HEK293 (cell line): ENCODE measurements at regions not wholly inside any gene's neighbourhood (a gene's known extent, or its start where the extent isn't known, plus 50 kb on each side); places are given as distances from the start of the nearest gene placed in this dataset.

Experiments used
- CTCF ChIA-PET: fragments of 350-600 bp; formaldehyde crosslinking; extraction: SDS; loops from one replicate; lab custom pipeline; 2021; ENCODE audit warnings: antibody characterized with exemption; lab: Yijun Ruan, JAX
- POLR2A ChIA-PET: fragments of 300-600 bp; formaldehyde crosslinking; extraction: SDS; loops from one replicate; lab custom pipeline; 2020; ENCODE audit warnings: antibody characterized with exemption, inconsistent platforms; lab: Yijun Ruan, JAX
- H3K27ac ChIP-seq: fragments of 200-500 bp; sonication (Bioruptor generic); 2 replicates; pipeline ENCODE4 v1.5.1; 2014; ENCODE audit warnings: low read depth, low read length, control low read depth, inconsistent platforms; ENCODE audit errors: extremely low read depth
- H3K36me3 ChIP-seq, 2 experiments: fragments of 200-500 bp in 1 of 2; sonication (Bioruptor generic) in 1 of 2; 1 replicate in 1 of 2; 2 replicates in 1 of 2; pipeline ENCODE4 v1.5.1; 2014 to 2017; ENCODE audit warnings: inconsistent platforms in 2 of 2, low read length in 2 of 2; ENCODE audit not compliant: control insufficient read depth in 2 of 2, insufficient read depth in 1 of 2
- H3K4me1 ChIP-seq: fragments of 200-500 bp; sonication (Bioruptor generic); 2 replicates; pipeline ENCODE4 v1.5.1; 2014; ENCODE audit warnings: mild to moderate bottlenecking, low read length, inconsistent platforms; ENCODE audit not compliant: control insufficient read depth, insufficient read depth
- H3K4me3 ChIP-seq: 2 replicates; pipeline ENCODE4 v1.5.1; 2011; ENCODE audit warnings: low read depth, mild to moderate bottlenecking, control low read depth, low read length, moderate library complexity
- H3K9me3 ChIP-seq: fragments of 200-500 bp; sonication (Bioruptor generic); 2 replicates; pipeline ENCODE4 v1.5.1; 2014; ENCODE audit warnings: low read depth, low read length, inconsistent platforms; ENCODE audit not compliant: control insufficient read depth, insufficient read depth
- FEZF1 ChIP-seq: fragments of 450-650 bp; formaldehyde crosslinking; IDR thresholded peaks from 2 replicates; pipeline ENCODE4 v1.5.1; 2016; ENCODE audit warnings: missing biosample characterization, missing genetic modification characterization
- GLI2 ChIP-seq: fragments of 450-650 bp; formaldehyde crosslinking; IDR thresholded peaks from 2 replicates; pipeline ENCODE4; 2017; ENCODE audit warnings: missing biosample characterization, missing genetic modification characterization, low read depth, borderline replicate concordance
- HOXD13 ChIP-seq: sonication (generic); formaldehyde crosslinking; IDR thresholded peaks from 2 replicates; pipeline ENCODE4 v1.8.0; 2022; ENCODE audit warnings: missing genetic modification reagents, borderline replicate concordance
- SALL2 ChIP-seq: fragments of 450-650 bp; formaldehyde crosslinking; IDR thresholded peaks from 2 replicates; pipeline ENCODE4 v1.5.0; 2017; ENCODE audit warnings: missing biosample characterization, mild to moderate bottlenecking, missing genetic modification characterization, borderline replicate concordance
- SP7 ChIP-seq: fragments of 450-650 bp; formaldehyde crosslinking; IDR thresholded peaks from 2 replicates; pipeline ENCODE4 v1.5.1; 2016; ENCODE audit warnings: missing biosample characterization, missing genetic modification characterization
- ZBTB17 ChIP-seq: fragments of 450-650 bp; formaldehyde crosslinking; IDR thresholded peaks from 2 replicates; pipeline ENCODE4 v1.5.1; 2016; ENCODE audit warnings: missing biosample characterization, missing genetic modification characterization
- ZEB2 ChIP-seq: fragments of 450-650 bp; formaldehyde crosslinking; IDR thresholded peaks from 2 replicates; pipeline ENCODE4 v1.5.1; 2016; ENCODE audit warnings: missing biosample characterization, missing genetic modification characterization
- ZIC2 ChIP-seq: fragments of 450-650 bp; formaldehyde crosslinking; IDR thresholded peaks from 2 replicates; pipeline ENCODE4 v1.5.1; 2016; ENCODE audit warnings: missing biosample characterization, missing genetic modification characterization
- ZNF132 ChIP-seq: fragments of 450-650 bp; formaldehyde crosslinking; IDR thresholded peaks from 2 replicates; pipeline ENCODE4 v1.5.1; 2017; ENCODE audit warnings: missing biosample characterization, missing genetic modification characterization, borderline replicate concordance
- ZNF184 ChIP-seq: fragments of 450-650 bp; IDR thresholded peaks from 2 replicates; pipeline ENCODE4 v1.5.1; 2018; ENCODE audit warnings: missing biosample characterization, mild to moderate bottlenecking, missing genetic modification characterization
- ZNF2 ChIP-seq: fragments of 450-650 bp; formaldehyde crosslinking; IDR thresholded peaks from 2 replicates; pipeline ENCODE4 v1.5.1; 2016; ENCODE audit warnings: missing biosample characterization, missing genetic modification characterization
- ZNF202 ChIP-seq: fragments of 450-650 bp; formaldehyde crosslinking; IDR thresholded peaks from 2 replicates; pipeline ENCODE4 v1.5.1; 2016; ENCODE audit warnings: missing biosample characterization, missing genetic modification characterization, borderline replicate concordance
- ZNF214 ChIP-seq: fragments of 450-650 bp; formaldehyde crosslinking; IDR thresholded peaks from 2 replicates; pipeline ENCODE4 v1.5.1; 2017; ENCODE audit warnings: missing biosample characterization, mild to moderate bottlenecking, missing genetic modification characterization, borderline replicate concordance
- ZNF223 ChIP-seq: fragments of 450-650 bp; formaldehyde crosslinking; IDR thresholded peaks from 2 replicates; pipeline ENCODE4 v1.5.1; 2016; ENCODE audit warnings: missing biosample characterization, missing genetic modification characterization
- ZNF266 ChIP-seq: fragments of 450-650 bp; formaldehyde crosslinking; IDR thresholded peaks from 2 replicates; pipeline ENCODE4 v1.5.1; 2016; ENCODE audit warnings: missing biosample characterization, missing genetic modification characterization, low read depth
- ZNF530 ChIP-seq: fragments of 450-650 bp; formaldehyde crosslinking; IDR thresholded peaks from 2 replicates; pipeline ENCODE4 v1.5.1; 2016; ENCODE audit warnings: low read depth, missing biosample characterization, missing genetic modification characterization
- ZNF585B ChIP-seq: fragments of 450-650 bp; formaldehyde crosslinking; IDR thresholded peaks from 2 replicates; pipeline ENCODE4 v1.5.1; 2016; ENCODE audit warnings: missing biosample characterization, missing genetic modification characterization
- ZNF610 ChIP-seq: fragments of 450-650 bp; formaldehyde crosslinking; IDR thresholded peaks from 2 replicates; pipeline ENCODE4 v1.5.1; 2016; ENCODE audit warnings: missing biosample characterization, missing genetic modification characterization, borderline replicate concordance
- ZNF660 ChIP-seq: fragments of 450-650 bp; IDR thresholded peaks from 2 replicates; pipeline ENCODE4 v1.5.1; 2018; ENCODE audit warnings: missing biosample characterization, mild to moderate bottlenecking, missing genetic modification characterization
- ZNF792 ChIP-seq: fragments of 450-650 bp; formaldehyde crosslinking; IDR thresholded peaks from 2 replicates; pipeline ENCODE4 v1.5.1; 2016; ENCODE audit warnings: missing biosample characterization, missing genetic modification characterization
- ZNF837 ChIP-seq: fragments of 450-650 bp; formaldehyde crosslinking; IDR thresholded peaks from 2 replicates; pipeline ENCODE4 v1.5.1; 2016; ENCODE audit warnings: missing biosample characterization, missing genetic modification characterization
- ZSCAN23 ChIP-seq: fragments of 450-650 bp; formaldehyde crosslinking; IDR thresholded peaks from 2 replicates; pipeline ENCODE4 v1.5.1; 2016; ENCODE audit warnings: missing biosample characterization, missing genetic modification characterization
- TF ChIP-seq, protein P1 (sequence below): fragments of 450-650 bp; formaldehyde crosslinking; IDR thresholded peaks from 2 replicates; pipeline ENCODE4 v1.5.1; 2016; ENCODE audit warnings: missing biosample characterization, missing genetic modification characterization
- TF ChIP-seq, protein P2 (sequence below): fragments of 450-650 bp; formaldehyde crosslinking; IDR thresholded peaks from 2 replicates; pipeline ENCODE4 v1.5.1; 2016; ENCODE audit warnings: missing biosample characterization, missing genetic modification characterization, low read depth
- TF ChIP-seq, protein P3 (sequence below): fragments of 450-650 bp; formaldehyde crosslinking; IDR thresholded peaks from 2 replicates; pipeline ENCODE4 v1.5.1; 2016; ENCODE audit warnings: missing biosample characterization, missing genetic modification characterization
- TF ChIP-seq, protein P4 (sequence below): fragments of 450-650 bp; formaldehyde crosslinking; IDR thresholded peaks from 2 replicates; pipeline ENCODE4 v1.5.1; 2017; ENCODE audit warnings: missing biosample characterization, missing genetic modification characterization

DNA sequence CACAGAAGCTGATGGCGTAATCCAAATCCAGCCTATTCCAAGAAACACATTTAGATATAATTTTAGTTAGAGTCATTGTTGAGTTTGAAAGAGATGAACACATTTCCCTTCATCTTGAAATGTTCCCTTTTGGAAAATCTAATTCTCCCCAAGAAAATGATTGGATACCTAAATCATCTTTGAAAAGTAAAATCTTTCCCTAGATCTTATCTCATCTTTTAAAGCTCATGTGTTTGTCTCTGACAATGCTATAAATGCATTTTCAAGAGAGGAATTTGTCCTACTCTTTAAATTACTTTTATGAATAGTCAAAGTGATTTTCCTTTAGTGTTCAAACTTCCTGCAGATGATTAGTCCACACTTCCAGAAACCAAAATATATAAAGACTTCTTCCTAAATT, 82.6 kb upstream of the CNTN6 start:
- Histone ChIP-seq H3K9me3 (no peaks in the 10 kb centered on the region), H3K4me1 (no peaks in the 10 kb centered on the region), H3K4me3 (no peak overlapping the region), H3K36me3 (no peaks in the 10 kb centered on the region), H3K27ac (no peak overlapping the region)
- ChIA-PET CTCF (no interaction called here), POLR2A (no interaction called here)
- TF ChIP-seq ZNF214 (tag by site-specific recombination) (no peak), ZNF792 (tag by site-specific recombination) (no peak), ZNF202 (tag by site-specific recombination) (no peak), SALL2 (tag by site-specific recombination) (no peak), ZIC2 (tag by site-specific recombination) (no peak), GLI2 (tag by site-specific recombination) (no peak), HOXD13 (no peak), ZNF610 (tag by site-specific recombination) (no peak), ZNF184 (no peak), SP7 (tag by site-specific recombination) (no peak), FEZF1 (tag by site-specific recombination) (no peak), ZNF266 (tag by site-specific recombination) (no peak)

DNA sequence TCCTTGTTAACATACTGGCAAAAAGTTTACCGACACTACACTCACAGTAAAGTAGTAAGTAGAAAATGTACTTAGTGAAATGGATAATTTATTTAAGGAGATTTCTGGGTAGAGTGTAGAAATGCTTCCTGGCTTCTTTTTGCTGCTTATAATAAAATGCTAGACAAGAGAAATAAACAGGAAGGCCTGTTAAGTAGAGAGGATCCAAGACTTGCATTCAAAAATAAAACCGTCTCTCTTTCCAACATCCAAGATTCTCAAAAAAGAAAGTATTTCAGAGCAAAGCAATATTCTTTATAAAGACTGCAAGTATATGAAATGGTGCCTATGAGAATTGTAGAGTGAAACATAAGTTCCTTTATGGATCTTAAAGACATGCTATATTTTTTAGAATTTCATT, 77.0 kb upstream of the CNTN6 start:
- H3K27ac ChIP-seq, result no peak overlapping the region
- TF ChIP-seq ZNF2 (tag by site-specific recombination) (no peak), ZNF660 (tag by site-specific recombination) (no peak), ZEB2 (tag by site-specific recombination) (no peak), ZNF837 (tag by site-specific recombination) (no peak), ZSCAN23 (tag by site-specific recombination) (no peak)
- TF ChIP-seq, protein P1, sequence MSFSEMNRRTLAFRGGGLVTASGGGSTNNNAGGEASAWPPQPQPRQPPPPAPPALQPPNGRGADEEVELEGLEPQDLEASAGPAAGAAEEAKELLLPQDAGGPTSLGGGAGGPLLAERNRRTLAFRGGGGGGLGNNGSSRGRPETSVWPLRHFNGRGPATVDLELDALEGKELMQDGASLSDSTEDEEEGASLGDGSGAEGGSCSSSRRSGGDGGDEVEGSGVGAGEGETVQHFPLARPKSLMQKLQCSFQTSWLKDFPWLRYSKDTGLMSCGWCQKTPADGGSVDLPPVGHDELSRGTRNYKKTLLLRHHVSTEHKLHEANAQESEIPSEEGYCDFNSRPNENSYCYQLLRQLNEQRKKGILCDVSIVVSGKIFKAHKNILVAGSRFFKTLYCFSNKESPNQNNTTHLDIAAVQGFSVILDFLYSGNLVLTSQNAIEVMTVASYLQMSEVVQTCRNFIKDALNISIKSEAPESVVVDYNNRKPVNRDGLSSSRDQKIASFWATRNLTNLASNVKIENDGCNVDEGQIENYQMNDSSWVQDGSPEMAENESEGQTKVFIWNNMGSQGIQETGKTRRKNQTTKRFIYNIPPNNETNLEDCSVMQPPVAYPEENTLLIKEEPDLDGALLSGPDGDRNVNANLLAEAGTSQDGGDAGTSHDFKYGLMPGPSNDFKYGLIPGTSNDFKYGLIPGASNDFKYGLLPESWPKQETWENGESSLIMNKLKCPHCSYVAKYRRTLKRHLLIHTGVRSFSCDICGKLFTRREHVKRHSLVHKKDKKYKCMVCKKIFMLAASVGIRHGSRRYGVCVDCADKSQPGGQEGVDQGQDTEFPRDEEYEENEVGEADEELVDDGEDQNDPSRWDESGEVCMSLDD (tag by site-specific recombination), result no peak
- TF ChIP-seq, protein P2, sequence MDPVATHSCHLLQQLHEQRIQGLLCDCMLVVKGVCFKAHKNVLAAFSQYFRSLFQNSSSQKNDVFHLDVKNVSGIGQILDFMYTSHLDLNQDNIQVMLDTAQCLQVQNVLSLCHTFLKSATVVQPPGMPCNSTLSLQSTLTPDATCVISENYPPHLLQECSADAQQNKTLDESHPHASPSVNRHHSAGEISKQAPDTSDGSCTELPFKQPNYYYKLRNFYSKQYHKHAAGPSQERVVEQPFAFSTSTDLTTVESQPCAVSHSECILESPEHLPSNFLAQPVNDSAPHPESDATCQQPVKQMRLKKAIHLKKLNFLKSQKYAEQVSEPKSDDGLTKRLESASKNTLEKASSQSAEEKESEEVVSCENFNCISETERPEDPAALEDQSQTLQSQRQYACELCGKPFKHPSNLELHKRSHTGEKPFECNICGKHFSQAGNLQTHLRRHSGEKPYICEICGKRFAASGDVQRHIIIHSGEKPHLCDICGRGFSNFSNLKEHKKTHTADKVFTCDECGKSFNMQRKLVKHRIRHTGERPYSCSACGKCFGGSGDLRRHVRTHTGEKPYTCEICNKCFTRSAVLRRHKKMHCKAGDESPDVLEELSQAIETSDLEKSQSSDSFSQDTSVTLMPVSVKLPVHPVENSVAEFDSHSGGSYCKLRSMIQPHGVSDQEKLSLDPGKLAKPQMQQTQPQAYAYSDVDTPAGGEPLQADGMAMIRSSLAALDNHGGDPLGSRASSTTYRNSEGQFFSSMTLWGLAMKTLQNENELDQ (tag by site-specific recombination), result no peak
- TF ChIP-seq, all 188 proteins: peak for 0
- no peaks in the 10 kb centered on the region for H3K36me3 ChIP-seq
- CTCF ChIA-PET, result no interaction called here
- H3K9me3 ChIP-seq, result no peaks in the 10 kb centered on the region
- POLR2A ChIA-PET, result no interaction called here
- no peak overlapping the region for H3K4me3 ChIP-seq
- no peaks in the 10 kb centered on the region for H3K4me1 ChIP-seq

DNA sequence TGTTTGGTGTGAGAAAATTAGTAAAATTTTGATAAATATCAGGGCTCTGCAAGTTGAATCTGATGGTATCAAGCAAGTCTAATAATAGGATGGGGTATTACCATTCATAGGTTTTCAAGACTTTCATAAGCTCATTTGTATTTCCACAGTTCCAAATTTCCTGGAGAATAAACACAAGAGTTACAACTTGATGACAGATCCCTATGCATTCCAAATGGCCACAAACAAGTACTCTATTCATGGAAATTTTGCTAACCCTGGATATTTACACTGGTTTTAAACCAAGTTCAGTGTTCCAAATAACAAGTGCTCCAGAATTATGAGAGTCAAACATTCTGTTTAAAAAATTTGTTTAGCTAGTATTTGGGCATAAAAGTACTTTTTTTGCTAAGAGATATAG, 75.0 kb upstream of the CNTN6 start:
- CTCF ChIA-PET, result no interaction called here
- POLR2A ChIA-PET, result no interaction called here
- no peaks in the 10 kb centered on the region for H3K4me1 ChIP-seq
- no peaks in the 10 kb centered on the region for H3K36me3 ChIP-seq
- TF ChIP-seq ZBTB17 (tag by site-specific recombination) (no peak), ZNF530 (tag by site-specific recombination) (no peak), ZNF585B (tag by site-specific recombination) (no peak), ZNF132 (tag by site-specific recombination) (no peak), ZNF223 (tag by site-specific recombination) (no peak)
- TF ChIP-seq, protein P3, sequence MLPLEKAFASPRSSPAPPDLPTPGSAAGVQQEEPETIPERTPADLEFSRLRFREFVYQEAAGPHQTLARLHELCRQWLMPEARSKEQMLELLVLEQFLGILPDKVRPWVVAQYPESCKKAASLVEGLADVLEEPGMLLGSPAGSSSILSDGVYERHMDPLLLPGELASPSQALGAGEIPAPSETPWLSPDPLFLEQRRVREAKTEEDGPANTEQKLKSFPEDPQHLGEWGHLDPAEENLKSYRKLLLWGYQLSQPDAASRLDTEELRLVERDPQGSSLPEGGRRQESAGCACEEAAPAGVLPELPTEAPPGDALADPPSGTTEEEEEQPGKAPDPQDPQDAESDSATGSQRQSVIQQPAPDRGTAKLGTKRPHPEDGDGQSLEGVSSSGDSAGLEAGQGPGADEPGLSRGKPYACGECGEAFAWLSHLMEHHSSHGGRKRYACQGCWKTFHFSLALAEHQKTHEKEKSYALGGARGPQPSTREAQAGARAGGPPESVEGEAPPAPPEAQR, result no peak
- TF ChIP-seq, protein P4, sequence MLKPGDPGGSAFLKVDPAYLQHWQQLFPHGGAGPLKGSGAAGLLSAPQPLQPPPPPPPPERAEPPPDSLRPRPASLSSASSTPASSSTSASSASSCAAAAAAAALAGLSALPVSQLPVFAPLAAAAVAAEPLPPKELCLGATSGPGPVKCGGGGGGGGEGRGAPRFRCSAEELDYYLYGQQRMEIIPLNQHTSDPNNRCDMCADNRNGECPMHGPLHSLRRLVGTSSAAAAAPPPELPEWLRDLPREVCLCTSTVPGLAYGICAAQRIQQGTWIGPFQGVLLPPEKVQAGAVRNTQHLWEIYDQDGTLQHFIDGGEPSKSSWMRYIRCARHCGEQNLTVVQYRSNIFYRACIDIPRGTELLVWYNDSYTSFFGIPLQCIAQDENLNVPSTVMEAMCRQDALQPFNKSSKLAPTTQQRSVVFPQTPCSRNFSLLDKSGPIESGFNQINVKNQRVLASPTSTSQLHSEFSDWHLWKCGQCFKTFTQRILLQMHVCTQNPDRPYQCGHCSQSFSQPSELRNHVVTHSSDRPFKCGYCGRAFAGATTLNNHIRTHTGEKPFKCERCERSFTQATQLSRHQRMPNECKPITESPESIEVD, result no peak
- H3K27ac ChIP-seq, result no peak overlapping the region
- H3K4me3 ChIP-seq, result no peak overlapping the region
- H3K9me3 ChIP-seq, result no peaks in the 10 kb centered on the region
